Aorta (tissue), 5 donors: ENCODE measurements at regions not wholly inside any gene's neighbourhood (a gene's known extent, or its start where the extent isn't known, plus 50 kb on each side); places are given as distances from the start of the nearest gene placed in this dataset.
A peak's percentile ranks its signal among the peaks of the same experiment; 100 is the strongest.

Experiments
- ATAC-seq: fragments of 200-7000 bp; cut with Tn5 transposase; one replicate; pipeline ENCODE4 v1.9.1; 2022; ENCODE audit warnings: moderate library complexity; ENCODE audit not compliant: low FRiP score
- DNase-seq, 2 donors: peaks; one replicate each; pipeline ENCODE4 v3.0.0-alpha.2; 2020
- H3K27ac ChIP-seq, 2 donors: one replicate each; pipeline ENCODE4 v1.5.1; 2013; ENCODE audit warnings: low read length in 2 of 2, mild to moderate bottlenecking in 2 of 2, moderate library complexity in 2 of 2, control low read depth in 1 of 2, inconsistent platforms in 1 of 2, low read depth in 1 of 2
- H3K27me3 ChIP-seq, 2 donors: one replicate each; pipeline ENCODE4 v1.6.1; 2013; ENCODE audit warnings: control low read depth in 1 of 2, low read length in 1 of 2, mild to moderate bottlenecking in 1 of 2, moderate library complexity in 1 of 2; ENCODE audit not compliant: insufficient read depth in 2 of 2, control insufficient read depth in 1 of 2
- H3K36me3 ChIP-seq, 2 donors: one replicate each; pipeline ENCODE4 v1.6.1; 2013; ENCODE audit warnings: control low read depth in 1 of 2, low read length in 1 of 2, mild to moderate bottlenecking in 1 of 2; ENCODE audit not compliant: insufficient read depth in 2 of 2, control insufficient read depth in 1 of 2
- H3K4me1 ChIP-seq, 2 donors: one replicate each; pipeline ENCODE4 v1.6.1; 2013; ENCODE audit warnings: low read length in 2 of 2, control low read depth in 1 of 2, mild to moderate bottlenecking in 1 of 2, moderate library complexity in 1 of 2; ENCODE audit not compliant: insufficient read depth in 2 of 2, control insufficient read depth in 1 of 2
- H3K4me3 ChIP-seq, 2 donors: one replicate each; pipeline ENCODE4 v1.5.1; 2013; ENCODE audit warnings: low read length in 2 of 2, control low read depth in 1 of 2, mild to moderate bottlenecking in 1 of 2
- H3K9me3 ChIP-seq: one replicate; pipeline ENCODE4 v1.6.1; 2013; ENCODE audit warnings: mild to moderate bottlenecking, low read length; ENCODE audit not compliant: control insufficient read depth
- WGBS, 2 donors: extraction: QIAGEN DNeasy Blood & Tissue Kit; methylation state at CpG; one replicate each; pipeline ENCODE4 v1.1.7; 2013; 5-methylcytosine and 5-hydroxymethylcytosine counted together
- intact Hi-C, 2 donors: fragments of 100-400 bp; cut with DNase I; formaldehyde crosslinking; loops; one replicate each; pipeline versions ENCODE4 v1.14.2 to v1.15.0; 2022
- donor health status: healthy with polysubstance abuse.
- donor health status: Bipolar disorder and iron deficiency.
- donor health status: DM: no; HTN: no; CAD: no.
- donor health status: DM: no; HTN: no; CAD: no.
- donor health status: DM: yes; HTN: yes; CAD: no.

GRCh38 chr12:127101076-127101475 is 1165.9 kb upstream of the TMEM132C start:
- Histone ChIP-seq H3K4me3 (no peak overlapping the region), H3K36me3 (no peaks in the 10 kb centered on the region), H3K27me3 (no peaks in the 10 kb centered on the region), H3K27ac (no peak overlapping the region), H3K9me3 (no peaks in the 10 kb centered on the region), H3K4me1 (no peaks in the 10 kb centered on the region)
- no peak for ATAC-seq
- 29 to 47% methylated on average over 1 of the region's 1 CpG for WGBS, 2 donors
- intact Hi-C loops: no loop called here
- DNase-seq: no peak

GRCh38 chr12:127106041-127106440 is 1160.9 kb upstream of the TMEM132C start:
- ATAC-seq (no peak), DNase-seq (no peak)
- Histone ChIP-seq H3K4me3 (no peak overlapping the region), H3K27ac (no peak overlapping the region), H3K36me3 (no peaks in the 10 kb centered on the region), H3K4me1 (no peaks in the 10 kb centered on the region), H3K27me3 (no peaks in the 10 kb centered on the region), H3K9me3 (no peaks in the 10 kb centered on the region)
- intact Hi-C loops: loop anchor here (5.0 kb wide), 1 partner anchor 571 kb away; no protein-coding TSS in a partner anchor
- 92 to 97% methylated on average over 3 of the region's 3 CpGs for WGBS, 2 donors

GRCh38 chr12:127106697-127107096 is 1160.3 kb upstream of the TMEM132C start:
- no peak overlapping the region for H3K4me3 ChIP-seq
- no peaks in the 10 kb centered on the region for H3K36me3 ChIP-seq
- intact Hi-C loops: loop anchor here (5.0 kb wide), 1 partner anchor 571 kb away; no protein-coding TSS in a partner anchor
- no peaks in the 10 kb centered on the region for H3K27me3 ChIP-seq
- DNase-seq (no peak), ATAC-seq (no peak)
- H3K4me1 ChIP-seq: no peaks in the 10 kb centered on the region
- WGBS, 2 donors: 70 to 81% methylated on average over 1 of the region's 1 CpG
- H3K9me3 ChIP-seq: no peaks in the 10 kb centered on the region
- H3K27ac ChIP-seq: no peak overlapping the region

- Histone ChIP-seq H3K27me3 (no peaks in the 10 kb centered on the region), H3K9me3 (no peaks in the 10 kb centered on the region), H3K27ac (no peak overlapping the region), H3K4me1 (no peaks in the 10 kb centered on the region), H3K4me3 (no peak overlapping the region), H3K36me3 (no peaks in the 10 kb centered on the region)
- intact Hi-C loops: loop anchor here (2.0 to 5.0 kb wide), 2 partner anchors 273 to 570 kb away; no protein-coding TSS in a partner anchor
- no peak for ATAC-seq
- WGBS, 2 donors: 83 to 86% methylated on average over 3 of the region's 3 CpGs
- no peak for DNase-seq
Measured at GRCh38 chr12:127107744-127108143, 1159.2 kb upstream of the TMEM132C start.

GRCh38 chr12:127108360-127109215 is 1158.4 kb upstream of the TMEM132C start:
- Histone ChIP-seq H3K27ac (no peak overlapping the region), H3K4me1 (no peaks in the 10 kb centered on the region), H3K27me3 (no peaks in the 10 kb centered on the region), H3K4me3 (no peak overlapping the region), H3K9me3 (no peaks in the 10 kb centered on the region), H3K36me3 (no peaks in the 10 kb centered on the region)
- 51 to 53% methylated on average over 7 of the region's 7 CpGs for WGBS, 2 donors
- DNase-seq (peak in 1 of 2 donors; percentile 61), ATAC-seq (peak; percentile 67)
- intact Hi-C loops: loop anchor here (2.0 to 5.0 kb wide), 2 partner anchors 272 to 569 kb away; no protein-coding TSS in a partner anchor

GRCh38 chr12:127113945-127114344 is 1153.0 kb upstream of the TMEM132C start:
- intact Hi-C loops: no loop called here
- Histone ChIP-seq H3K27me3 (no peaks in the 10 kb centered on the region), H3K27ac (no peak overlapping the region), H3K36me3 (no peaks in the 10 kb centered on the region), H3K4me3 (no peak overlapping the region), H3K9me3 (no peaks in the 10 kb centered on the region), H3K4me1 (no peaks in the 10 kb centered on the region)
- WGBS, 2 donors: 1 to 23% methylated on average over 2 of the region's 2 CpGs
- DNase-seq (no peak), ATAC-seq (no peak)

- no peaks in the 10 kb centered on the region for H3K36me3 ChIP-seq
Measured at GRCh38 chr12:127115468-127116035, 1151.4 kb upstream of the TMEM132C start.

GRCh38 chr12:127118251-127118650 is 1148.7 kb upstream of the TMEM132C start:
- no peak for ATAC-seq
- Histone ChIP-seq H3K9me3 (no peaks in the 10 kb centered on the region), H3K4me3 (no peak overlapping the region), H3K27me3 (no peaks in the 10 kb centered on the region), H3K27ac (no peak overlapping the region), H3K4me1 (no peaks in the 10 kb centered on the region), H3K36me3 (no peaks in the 10 kb centered on the region)
- 67 to 77% methylated on average over 3 of the region's 3 CpGs for WGBS, 2 donors
- intact Hi-C loops: no loop called here
- no peak for DNase-seq

More at GRCh38 chr12:127115468-127116035, 1151.4 kb upstream of the TMEM132C start:
- Histone ChIP-seq H3K4me1 (no peaks in the 10 kb centered on the region), H3K27me3 (no peaks in the 10 kb centered on the region), H3K9me3 (no peaks in the 10 kb centered on the region), H3K27ac (no peak overlapping the region), H3K4me3 (no peak overlapping the region)
- 71 to 81% methylated on average over 4 of the region's 4 CpGs for WGBS, 2 donors
- ATAC-seq (no peak), DNase-seq (no peak)
- intact Hi-C loops: no loop called here
